B cell (primary cell): ENCODE measurements at regions not wholly inside any gene's neighbourhood (a gene's known extent, or its start where the extent isn't known, plus 50 kb on each side); places are given as distances from the start of the nearest gene placed in this dataset.

Experiments
- CTCF ChIP-seq: fragments of 200-600 bp; IDR thresholded peaks from one replicate; pipeline ENCODE4 v1.8.0; 2022; ENCODE audit warnings: antibody characterized with exemption, mild to moderate bottlenecking
- EZH2 ChIP-seq: IDR thresholded peaks from 2 replicates; pipeline ENCODE4 v1.6.1; 2012; ENCODE audit warnings: borderline replicate concordance, low read depth, mild to moderate bottlenecking, moderate library complexity, low read length; ENCODE audit not compliant: insufficient read depth, poor library complexity, severe bottlenecking

GRCh38 chr12:131254374-131254773, 300.7 kb downstream of the ADGRD1 start:
- TF ChIP-seq CTCF (no peak), EZH2 (no peak)
